ENCODE measurements at regions not wholly inside any gene's neighbourhood (a gene's known extent, or its start where the extent isn't known, plus 50 kb on each side); places are given as distances from the start of the nearest gene placed in this dataset.
"Not testable (repeated sequence)": the region's sequence is repeated elsewhere in the genome, so short reads cannot be mapped to it uniquely, and the experiment has no call there.

DNA sequence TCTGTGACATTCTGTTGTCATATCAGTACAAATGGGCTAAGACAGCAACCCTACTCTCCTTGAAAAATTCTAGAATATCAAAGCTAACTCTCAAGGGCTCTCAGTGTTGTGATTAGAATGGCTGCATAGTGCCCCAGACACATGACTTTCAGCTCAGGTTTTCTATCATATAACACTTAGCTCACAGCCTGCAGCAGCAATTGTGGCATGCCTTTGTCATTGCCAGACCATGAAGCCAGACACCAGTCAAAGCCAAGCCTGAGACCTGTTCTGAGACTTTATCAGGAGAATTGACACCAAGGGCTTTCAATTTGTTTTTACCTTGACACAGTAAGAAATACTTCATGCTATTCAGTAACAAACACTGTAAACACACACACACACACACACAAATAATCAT is 159.0 kb upstream of the SNX2 start (continued):
- no peak for TF ChIP-seq SP1 (CRISPR knock-in tag; conservative IDR thresholded peaks at IDR 0.05)
- TF ChIP-seq, protein P1, sequence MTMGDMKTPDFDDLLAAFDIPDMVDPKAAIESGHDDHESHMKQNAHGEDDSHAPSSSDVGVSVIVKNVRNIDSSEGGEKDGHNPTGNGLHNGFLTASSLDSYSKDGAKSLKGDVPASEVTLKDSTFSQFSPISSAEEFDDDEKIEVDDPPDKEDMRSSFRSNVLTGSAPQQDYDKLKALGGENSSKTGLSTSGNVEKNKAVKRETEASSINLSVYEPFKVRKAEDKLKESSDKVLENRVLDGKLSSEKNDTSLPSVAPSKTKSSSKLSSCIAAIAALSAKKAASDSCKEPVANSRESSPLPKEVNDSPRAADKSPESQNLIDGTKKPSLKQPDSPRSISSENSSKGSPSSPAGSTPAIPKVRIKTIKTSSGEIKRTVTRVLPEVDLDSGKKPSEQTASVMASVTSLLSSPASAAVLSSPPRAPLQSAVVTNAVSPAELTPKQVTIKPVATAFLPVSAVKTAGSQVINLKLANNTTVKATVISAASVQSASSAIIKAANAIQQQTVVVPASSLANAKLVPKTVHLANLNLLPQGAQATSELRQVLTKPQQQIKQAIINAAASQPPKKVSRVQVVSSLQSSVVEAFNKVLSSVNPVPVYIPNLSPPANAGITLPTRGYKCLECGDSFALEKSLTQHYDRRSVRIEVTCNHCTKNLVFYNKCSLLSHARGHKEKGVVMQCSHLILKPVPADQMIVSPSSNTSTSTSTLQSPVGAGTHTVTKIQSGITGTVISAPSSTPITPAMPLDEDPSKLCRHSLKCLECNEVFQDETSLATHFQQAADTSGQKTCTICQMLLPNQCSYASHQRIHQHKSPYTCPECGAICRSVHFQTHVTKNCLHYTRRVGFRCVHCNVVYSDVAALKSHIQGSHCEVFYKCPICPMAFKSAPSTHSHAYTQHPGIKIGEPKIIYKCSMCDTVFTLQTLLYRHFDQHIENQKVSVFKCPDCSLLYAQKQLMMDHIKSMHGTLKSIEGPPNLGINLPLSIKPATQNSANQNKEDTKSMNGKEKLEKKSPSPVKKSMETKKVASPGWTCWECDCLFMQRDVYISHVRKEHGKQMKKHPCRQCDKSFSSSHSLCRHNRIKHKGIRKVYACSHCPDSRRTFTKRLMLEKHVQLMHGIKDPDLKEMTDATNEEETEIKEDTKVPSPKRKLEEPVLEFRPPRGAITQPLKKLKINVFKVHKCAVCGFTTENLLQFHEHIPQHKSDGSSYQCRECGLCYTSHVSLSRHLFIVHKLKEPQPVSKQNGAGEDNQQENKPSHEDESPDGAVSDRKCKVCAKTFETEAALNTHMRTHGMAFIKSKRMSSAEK (CRISPR knock-in tag; IDR thresholded peaks at IDR 0.05; ENCODE audit: borderline replicate concordance), result no peak
- no peak for TF ChIP-seq ZNF138 (CRISPR knock-in tag; conservative IDR thresholded peaks at IDR 0.05)
- TF ChIP-seq SMAD3 (CRISPR knock-in tag; IDR thresholded peaks at IDR 0.05; ENCODE audit: borderline replicate concordance), result no peak
- TF ChIP-seq, protein P2, sequence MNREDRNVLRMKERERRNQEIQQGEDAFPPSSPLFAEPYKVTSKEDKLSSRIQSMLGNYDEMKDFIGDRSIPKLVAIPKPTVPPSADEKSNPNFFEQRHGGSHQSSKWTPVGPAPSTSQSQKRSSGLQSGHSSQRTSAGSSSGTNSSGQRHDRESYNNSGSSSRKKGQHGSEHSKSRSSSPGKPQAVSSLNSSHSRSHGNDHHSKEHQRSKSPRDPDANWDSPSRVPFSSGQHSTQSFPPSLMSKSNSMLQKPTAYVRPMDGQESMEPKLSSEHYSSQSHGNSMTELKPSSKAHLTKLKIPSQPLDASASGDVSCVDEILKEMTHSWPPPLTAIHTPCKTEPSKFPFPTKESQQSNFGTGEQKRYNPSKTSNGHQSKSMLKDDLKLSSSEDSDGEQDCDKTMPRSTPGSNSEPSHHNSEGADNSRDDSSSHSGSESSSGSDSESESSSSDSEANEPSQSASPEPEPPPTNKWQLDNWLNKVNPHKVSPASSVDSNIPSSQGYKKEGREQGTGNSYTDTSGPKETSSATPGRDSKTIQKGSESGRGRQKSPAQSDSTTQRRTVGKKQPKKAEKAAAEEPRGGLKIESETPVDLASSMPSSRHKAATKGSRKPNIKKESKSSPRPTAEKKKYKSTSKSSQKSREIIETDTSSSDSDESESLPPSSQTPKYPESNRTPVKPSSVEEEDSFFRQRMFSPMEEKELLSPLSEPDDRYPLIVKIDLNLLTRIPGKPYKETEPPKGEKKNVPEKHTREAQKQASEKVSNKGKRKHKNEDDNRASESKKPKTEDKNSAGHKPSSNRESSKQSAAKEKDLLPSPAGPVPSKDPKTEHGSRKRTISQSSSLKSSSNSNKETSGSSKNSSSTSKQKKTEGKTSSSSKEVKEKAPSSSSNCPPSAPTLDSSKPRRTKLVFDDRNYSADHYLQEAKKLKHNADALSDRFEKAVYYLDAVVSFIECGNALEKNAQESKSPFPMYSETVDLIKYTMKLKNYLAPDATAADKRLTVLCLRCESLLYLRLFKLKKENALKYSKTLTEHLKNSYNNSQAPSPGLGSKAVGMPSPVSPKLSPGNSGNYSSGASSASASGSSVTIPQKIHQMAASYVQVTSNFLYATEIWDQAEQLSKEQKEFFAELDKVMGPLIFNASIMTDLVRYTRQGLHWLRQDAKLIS (CRISPR knock-in tag; IDR thresholded peaks at IDR 0.05; ENCODE audit: borderline replicate concordance), result no peak
- no peak for TF ChIP-seq KAT7 (CRISPR knock-in tag; IDR thresholded peaks at IDR 0.05; ENCODE audit: borderline replicate concordance)
- TF ChIP-seq CBFB (CRISPR knock-in tag; IDR thresholded peaks at IDR 0.05; ENCODE audit: low read depth), result no peak
- TF ChIP-seq, protein P3, sequence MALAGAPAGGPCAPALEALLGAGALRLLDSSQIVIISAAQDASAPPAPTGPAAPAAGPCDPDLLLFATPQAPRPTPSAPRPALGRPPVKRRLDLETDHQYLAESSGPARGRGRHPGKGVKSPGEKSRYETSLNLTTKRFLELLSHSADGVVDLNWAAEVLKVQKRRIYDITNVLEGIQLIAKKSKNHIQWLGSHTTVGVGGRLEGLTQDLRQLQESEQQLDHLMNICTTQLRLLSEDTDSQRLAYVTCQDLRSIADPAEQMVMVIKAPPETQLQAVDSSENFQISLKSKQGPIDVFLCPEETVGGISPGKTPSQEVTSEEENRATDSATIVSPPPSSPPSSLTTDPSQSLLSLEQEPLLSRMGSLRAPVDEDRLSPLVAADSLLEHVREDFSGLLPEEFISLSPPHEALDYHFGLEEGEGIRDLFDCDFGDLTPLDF (CRISPR knock-in tag; IDR thresholded peaks at IDR 0.05), result no peak

DNA sequence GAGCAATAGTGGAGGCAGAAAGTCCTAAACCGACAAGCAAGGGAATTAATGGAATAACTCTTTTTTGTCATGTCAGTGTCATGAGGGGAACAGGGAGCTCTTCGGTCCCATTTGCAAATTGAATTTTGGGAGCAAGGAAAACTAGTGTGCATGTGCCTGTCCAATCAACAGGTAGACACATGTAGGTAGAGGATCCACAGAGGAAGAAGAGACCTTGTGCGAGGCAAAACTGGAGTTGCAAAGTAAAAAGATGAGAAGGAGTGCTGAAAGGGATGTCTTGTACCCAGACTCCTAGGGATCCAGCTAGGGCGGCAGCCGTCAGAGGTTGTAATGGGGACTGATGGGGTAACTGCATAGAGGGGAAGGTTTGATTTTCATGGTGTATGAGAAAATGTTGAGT is 156.8 kb upstream of the SNX2 start:
- CTCF ChIA-PET; DNase-seq (ENCODE audit: low spot score); ATAC-seq; H3K9me3 Mint-ChIP-seq; H3K27me3 Mint-ChIP-seq (ENCODE audit: low read depth); H3K36me3 Mint-ChIP-seq; H3K4me3 Mint-ChIP-seq; POLR2A ChIA-PET; H3K27ac Mint-ChIP-seq: not testable (repeated sequence)
- peaks cover 17% of the 10 kb centered on the region for H3K4me1 Mint-ChIP-seq

DNA sequence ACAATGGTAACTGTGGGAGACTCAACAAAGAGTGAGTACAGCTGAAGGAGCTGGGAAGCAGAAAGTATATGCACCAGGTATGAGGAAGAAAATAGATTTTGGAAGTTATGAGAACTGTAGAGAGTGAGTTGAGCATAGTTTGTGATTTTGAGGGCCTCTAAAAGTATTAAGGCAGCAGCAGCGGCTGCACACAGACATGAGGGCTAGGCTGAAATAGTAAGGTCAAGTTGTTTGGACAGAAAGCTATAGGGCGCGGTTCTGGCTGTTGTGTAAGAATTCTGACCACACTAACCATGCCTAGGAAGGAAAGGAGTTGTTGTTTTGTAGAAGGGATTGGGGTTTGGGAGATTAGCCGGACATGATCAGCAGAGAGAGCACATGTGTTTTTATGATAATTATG is 154.1 kb upstream of the SNX2 start:
- H3K36me3 Mint-ChIP-seq; H3K4me1 Mint-ChIP-seq; CTCF ChIA-PET; H3K4me3 Mint-ChIP-seq; H3K27me3 Mint-ChIP-seq (ENCODE audit: low read depth); H3K27ac Mint-ChIP-seq; H3K9me3 Mint-ChIP-seq; ATAC-seq; POLR2A ChIA-PET; DNase-seq (ENCODE audit: low spot score): not testable (repeated sequence)

DNA sequence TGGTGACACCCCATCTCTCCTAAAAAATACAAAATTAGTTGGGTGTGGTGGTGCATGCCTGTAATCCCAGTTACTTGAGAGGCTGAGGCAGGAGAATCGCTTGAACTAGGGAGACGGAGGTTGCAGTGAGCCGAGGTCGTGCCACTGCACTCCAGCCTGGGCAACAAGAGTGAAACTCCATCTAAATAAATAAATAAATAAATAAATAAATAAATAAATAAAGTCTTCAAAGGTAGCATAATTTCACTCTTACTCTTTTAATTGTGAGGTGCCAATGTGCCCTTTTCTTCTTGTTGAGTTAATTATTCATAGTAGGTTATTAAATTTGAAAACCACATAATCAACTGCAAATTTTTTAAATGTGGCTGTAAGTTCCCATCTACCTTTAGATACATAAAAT is 146.2 kb upstream of the SNX2 start:
- H3K36me3 Mint-ChIP-seq; H3K4me1 Mint-ChIP-seq; H3K27ac Mint-ChIP-seq; DNase-seq (ENCODE audit: low spot score); ATAC-seq; H3K9me3 Mint-ChIP-seq; CTCF ChIA-PET; POLR2A ChIA-PET; H3K27me3 Mint-ChIP-seq (ENCODE audit: low read depth); H3K4me3 Mint-ChIP-seq: not testable (repeated sequence)

Measured in WTC11 (cell line).